ENCODE measurements at regions not wholly inside any gene's neighbourhood (a gene's known extent, or its start where the extent isn't known, plus 50 kb on each side); places are given as distances from the start of the nearest gene placed in this dataset.

GRCh38 chr11:55719608-55720160 lies 53.6 kb upstream of the OR5D13 start:
- no peak for FAIRE-seq
- peak; percentile 2 for DNase-seq (ENCODE audit: low spot score)
